Caco-2 (cell line): ENCODE measurements at regions not wholly inside any gene's neighbourhood (a gene's known extent, or its start where the extent isn't known, plus 50 kb on each side); places are given as distances from the start of the nearest gene placed in this dataset.

Source experiments
- BruUV-seq: library from RNA; stranded (reverse); fragments of 400-500 nt; replicated peaks from 2 replicates; lab custom pipeline; 2021; lab: Mats Ljungman, UMichigan
- CTCF ChIA-PET: fragments of 300-600 bp; sonication (Branson Sonifier 250); formaldehyde crosslinking; loops from one replicate; lab custom pipeline; 2022; ENCODE audit warnings: antibody characterized with exemption; lab: Charles Lee
- POLR2A ChIA-PET: fragments of 300-600 bp; sonication (Branson Sonifier 250); formaldehyde crosslinking; loops from one replicate; lab custom pipeline; 2022; ENCODE audit warnings: antibody characterized with exemption; lab: Charles Lee
- DNase-seq, 2 experiments: peaks; one replicate each; pipeline versions ENCODE4 v3.0.0 to v3.0.0-alpha.2; 2020 to 2022
- H3K27me3 ChIP-seq: replicated peaks from 2 replicates; pipeline ENCODE4 v1.6.0; 2011; ENCODE audit warnings: low read length; ENCODE audit not compliant: control insufficient read depth, insufficient read depth
- H3K36me3 ChIP-seq: 2 replicates; pipeline ENCODE4 v1.5.1; 2011; ENCODE audit warnings: low read length; ENCODE audit not compliant: control insufficient read depth, insufficient read depth
- H3K4me1 ChIP-seq: fragments of 250-450 bp; sonication (Bioruptor Pico); 2 replicates; pipeline ENCODE4 v1.5.1; 2020; ENCODE audit warnings: mild to moderate bottlenecking
- H3K4me3 ChIP-seq: 2 replicates; pipeline ENCODE4 v1.5.1; 2011; ENCODE audit warnings: low read depth, mild to moderate bottlenecking, control low read depth, low read length
- H3K9me3 ChIP-seq: fragments of 250-450 bp; sonication (Bioruptor Pico); 2 replicates; pipeline ENCODE4 v1.5.1; 2020; ENCODE audit warnings: mild to moderate bottlenecking, moderate library complexity
- H3K27ac Mint-ChIP-seq: one replicate; pipeline ENCODE4 v1.8.0; 2022; ENCODE audit warnings: mixed read lengths; ENCODE audit not compliant: unreplicated experiment
- H3K27me3 Mint-ChIP-seq: one replicate; pipeline ENCODE4 v1.8.0; 2022; ENCODE audit warnings: mixed read lengths; ENCODE audit not compliant: insufficient read depth, unreplicated experiment
- H3K36me3 Mint-ChIP-seq: one replicate; pipeline ENCODE4 v1.8.0; 2022; ENCODE audit warnings: mild to moderate bottlenecking, mixed read lengths; ENCODE audit not compliant: insufficient read depth, unreplicated experiment
- H3K4me1 Mint-ChIP-seq: one replicate; pipeline ENCODE4 v1.8.0; 2022; ENCODE audit warnings: low read depth, mixed read lengths; ENCODE audit not compliant: unreplicated experiment
- H3K4me3 Mint-ChIP-seq: one replicate; pipeline ENCODE4 v1.8.0; 2022; ENCODE audit warnings: mild to moderate bottlenecking, moderate library complexity, mixed read lengths; ENCODE audit not compliant: unreplicated experiment
- H3K9me3 Mint-ChIP-seq: one replicate; pipeline ENCODE4 v1.8.0; 2022; ENCODE audit warnings: mixed read lengths; ENCODE audit not compliant: unreplicated experiment
- CTCF ChIP-seq, 2 experiments: fragments of 200-600 bp in 1 of 2; IDR thresholded peaks; 1 replicate in 1 of 2; 2 replicates in 1 of 2; pipeline versions ENCODE4 v1.5.1 to v1.8.0; 2011 to 2022; ENCODE audit warnings: antibody characterized with exemption in 1 of 2, control low read depth in 1 of 2, inconsistent platforms in 1 of 2, low read depth in 1 of 2, low read length in 1 of 2, mild to moderate bottlenecking in 1 of 2, moderate library complexity in 1 of 2; ENCODE audit not compliant: insufficient read depth in 1 of 2, severe bottlenecking in 1 of 2, unreplicated experiment in 1 of 2
- intact Hi-C: fragments of 100-400 bp; cut with micrococcal nuclease; formaldehyde crosslinking; loops from one replicate; pipeline ENCODE4 v1.10.0; 2022; ENCODE audit not compliant: unreplicated experiment

DNA sequence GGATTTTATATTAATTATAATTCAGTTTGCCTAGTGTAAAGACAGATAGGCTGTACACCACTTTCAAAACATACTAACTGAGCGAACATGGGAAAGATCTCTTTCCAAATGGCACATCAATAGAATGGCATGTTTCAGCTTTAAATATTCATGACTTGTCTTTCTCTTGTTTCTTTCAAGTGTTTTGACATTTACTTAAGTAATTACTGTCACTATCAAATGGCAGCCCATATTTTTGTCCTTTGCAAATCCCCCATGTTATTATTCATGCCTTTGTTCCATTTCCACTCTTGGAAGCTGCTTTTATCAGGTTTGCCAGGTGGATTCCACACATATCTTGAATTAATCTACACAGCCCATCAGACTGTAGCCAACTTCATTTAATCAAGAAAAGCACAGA lies 89.2 kb upstream of the GLRA2 start:
- no TSS peak for BruUV-seq
- no peaks in the 10 kb centered on the region for H3K36me3 ChIP-seq
- H3K4me3 ChIP-seq, result no peak overlapping the region
- Mint-ChIP-seq H3K4me3 (no peak overlapping the region), H3K36me3 (no peaks in the 10 kb centered on the region), H3K4me1 (no peaks in the 10 kb centered on the region), H3K9me3 (no peaks in the 10 kb centered on the region), H3K27me3 (no peaks in the 10 kb centered on the region), H3K27ac (no peak overlapping the region)
- no peaks in the 10 kb centered on the region for H3K4me1 ChIP-seq
- ChIA-PET CTCF (no interaction called here), POLR2A (no interaction called here)
- DNase-seq, result no peak
- intact Hi-C loops, result no loop called here
- no peaks in the 10 kb centered on the region for H3K9me3 ChIP-seq
- TF ChIP-seq CTCF (IDR thresholded peaks at IDR 0.05; ENCODE audit: insufficient read depth in 1 of 2, low read depth in 1 of 2, low read length in 1 of 2, severe bottlenecking in 1 of 2, unreplicated experiment in 1 of 2), result no peak
- H3K27me3 ChIP-seq, result no peaks in the 10 kb centered on the region

DNA sequence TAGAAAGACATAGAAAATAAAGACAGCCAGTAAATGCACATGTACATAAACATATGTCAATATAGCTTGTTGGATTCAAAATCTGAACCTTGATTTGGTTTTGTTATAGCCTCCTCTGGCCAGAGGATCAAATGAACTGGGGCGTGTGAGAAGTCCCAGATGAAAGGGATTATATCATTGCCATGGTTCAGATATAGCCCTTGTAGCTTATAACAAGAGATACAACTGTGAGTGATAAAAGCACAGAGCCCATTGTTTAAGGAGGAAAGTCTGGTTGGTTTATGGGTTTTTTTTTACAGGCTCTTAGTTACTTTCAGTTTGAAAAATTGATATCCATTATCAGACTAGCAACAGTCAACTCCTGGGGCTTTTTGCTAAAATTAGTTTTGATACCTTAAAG lies 101.7 kb upstream of the GLRA2 start:
- no peaks in the 10 kb centered on the region for H3K27me3 ChIP-seq
- POLR2A ChIA-PET, result no interaction called here
- no TSS peak for BruUV-seq
- Mint-ChIP-seq H3K27me3 (no peaks in the 10 kb centered on the region), H3K4me1 (no peaks in the 10 kb centered on the region), H3K4me3 (no peak overlapping the region), H3K9me3 (no peaks in the 10 kb centered on the region), H3K36me3 (no peaks in the 10 kb centered on the region), H3K27ac (no peak overlapping the region)
- H3K4me3 ChIP-seq, result no peak overlapping the region
- no peaks in the 10 kb centered on the region for H3K4me1 ChIP-seq
- intact Hi-C loops, result no loop called here
- H3K9me3 ChIP-seq, result no peaks in the 10 kb centered on the region
- DNase-seq, result no peak
- no peak for TF ChIP-seq CTCF (IDR thresholded peaks at IDR 0.05; ENCODE audit: insufficient read depth in 1 of 2, low read depth in 1 of 2, low read length in 1 of 2, severe bottlenecking in 1 of 2, unreplicated experiment in 1 of 2)
- CTCF ChIA-PET, result no interaction called here
- no peaks in the 10 kb centered on the region for H3K36me3 ChIP-seq

DNA sequence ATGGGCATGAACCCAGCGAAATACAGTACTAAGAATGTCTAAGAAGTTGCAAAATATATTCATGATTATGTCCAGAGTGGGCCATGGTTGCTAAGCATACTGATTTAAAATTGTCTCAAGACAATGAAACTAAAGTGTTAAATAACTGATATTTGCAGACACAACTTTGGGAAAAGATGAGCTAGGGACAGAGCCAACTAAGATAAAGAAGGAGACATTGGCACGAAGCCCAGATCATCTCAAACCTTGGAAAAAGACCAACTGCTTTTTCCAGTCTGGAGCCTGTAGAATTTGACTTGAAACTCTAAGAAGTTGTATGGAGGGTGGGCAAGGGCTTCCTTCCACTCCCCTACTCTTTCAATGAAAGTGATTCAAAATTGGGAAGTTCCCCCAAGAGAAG lies 108.5 kb upstream of the GLRA2 start:
- Histone ChIP-seq H3K4me1 (no peaks in the 10 kb centered on the region), H3K27me3 (no peaks in the 10 kb centered on the region), H3K9me3 (no peaks in the 10 kb centered on the region), H3K4me3 (no peak overlapping the region), H3K36me3 (no peaks in the 10 kb centered on the region)
- Mint-ChIP-seq H3K4me3 (no peak overlapping the region), H3K27ac (no peak overlapping the region), H3K27me3 (no peaks in the 10 kb centered on the region), H3K36me3 (no peaks in the 10 kb centered on the region), H3K4me1 (no peaks in the 10 kb centered on the region), H3K9me3 (no peaks in the 10 kb centered on the region)
- DNase-seq, result no peak
- no peak for TF ChIP-seq CTCF (IDR thresholded peaks at IDR 0.05; ENCODE audit: insufficient read depth in 1 of 2, low read depth in 1 of 2, low read length in 1 of 2, severe bottlenecking in 1 of 2, unreplicated experiment in 1 of 2)
- POLR2A ChIA-PET, result no interaction called here
- no TSS peak for BruUV-seq
- CTCF ChIA-PET, result no interaction called here
- intact Hi-C loops, result no loop called here
